GM12875 (cell line): ENCODE measurements at regions not wholly inside any gene's neighbourhood (a gene's known extent, or its start where the extent isn't known, plus 50 kb on each side); places are given as distances from the start of the nearest gene placed in this dataset.

Source experiments
- H3K4me3 ChIP-seq: one replicate; pipeline ENCODE4 v1.5.1; 2011; ENCODE audit warnings: low read depth, low read length, control low read depth
- TF ChIP-seq, protein P1 (sequence below): IDR thresholded peaks from 2 replicates; pipeline ENCODE4 v1.5.1; 2011; ENCODE audit warnings: low read depth, mild to moderate bottlenecking, control low read depth, inconsistent platforms, low read length, moderate library complexity, borderline replicate concordance; ENCODE audit not compliant: insufficient read depth

DNA sequence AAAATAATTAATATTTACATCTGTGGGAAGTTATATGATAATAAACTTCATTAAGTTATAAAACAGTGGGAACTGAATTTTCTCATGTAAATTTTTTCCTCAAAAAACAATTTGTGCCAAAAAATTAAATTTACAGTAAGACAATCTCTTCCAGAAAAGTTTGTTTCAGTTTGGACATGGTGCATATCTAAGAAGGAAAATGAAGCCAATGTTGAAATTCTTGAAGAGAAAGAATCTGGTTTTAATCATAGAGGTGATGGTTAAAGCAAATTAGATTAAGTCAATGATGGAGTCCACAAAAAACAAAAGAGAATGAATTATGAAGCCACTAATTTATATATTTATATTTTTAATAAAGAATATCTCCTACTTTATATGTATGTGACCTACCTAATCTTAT, 457.2 kb upstream of the SLITRK1 start:
- no peak overlapping the region for H3K4me3 ChIP-seq
- TF ChIP-seq, protein P1, sequence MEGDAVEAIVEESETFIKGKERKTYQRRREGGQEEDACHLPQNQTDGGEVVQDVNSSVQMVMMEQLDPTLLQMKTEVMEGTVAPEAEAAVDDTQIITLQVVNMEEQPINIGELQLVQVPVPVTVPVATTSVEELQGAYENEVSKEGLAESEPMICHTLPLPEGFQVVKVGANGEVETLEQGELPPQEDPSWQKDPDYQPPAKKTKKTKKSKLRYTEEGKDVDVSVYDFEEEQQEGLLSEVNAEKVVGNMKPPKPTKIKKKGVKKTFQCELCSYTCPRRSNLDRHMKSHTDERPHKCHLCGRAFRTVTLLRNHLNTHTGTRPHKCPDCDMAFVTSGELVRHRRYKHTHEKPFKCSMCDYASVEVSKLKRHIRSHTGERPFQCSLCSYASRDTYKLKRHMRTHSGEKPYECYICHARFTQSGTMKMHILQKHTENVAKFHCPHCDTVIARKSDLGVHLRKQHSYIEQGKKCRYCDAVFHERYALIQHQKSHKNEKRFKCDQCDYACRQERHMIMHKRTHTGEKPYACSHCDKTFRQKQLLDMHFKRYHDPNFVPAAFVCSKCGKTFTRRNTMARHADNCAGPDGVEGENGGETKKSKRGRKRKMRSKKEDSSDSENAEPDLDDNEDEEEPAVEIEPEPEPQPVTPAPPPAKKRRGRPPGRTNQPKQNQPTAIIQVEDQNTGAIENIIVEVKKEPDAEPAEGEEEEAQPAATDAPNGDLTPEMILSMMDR = no peak

DNA sequence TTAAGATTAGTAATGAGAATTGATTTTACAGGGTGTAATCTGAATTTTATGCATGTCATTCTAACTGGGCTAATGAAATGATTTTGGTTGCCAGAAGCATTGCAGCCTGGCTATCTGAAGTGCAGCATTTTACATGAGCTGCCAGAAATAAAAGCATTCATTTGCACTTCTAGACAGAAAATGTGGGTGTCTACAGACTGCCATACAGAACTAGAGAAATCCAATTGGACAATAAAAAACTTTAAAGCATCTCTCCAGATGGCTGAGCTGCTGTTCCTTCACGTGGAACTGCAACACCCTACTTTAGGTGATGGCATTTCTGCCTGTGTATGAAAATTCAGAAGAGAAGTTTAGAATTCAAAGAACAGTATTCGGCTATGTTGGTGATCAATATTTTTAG, 450.1 kb upstream of the SLITRK1 start:
- TF ChIP-seq, protein P1 = no peak
- H3K4me3 ChIP-seq = no peak overlapping the region

DNA sequence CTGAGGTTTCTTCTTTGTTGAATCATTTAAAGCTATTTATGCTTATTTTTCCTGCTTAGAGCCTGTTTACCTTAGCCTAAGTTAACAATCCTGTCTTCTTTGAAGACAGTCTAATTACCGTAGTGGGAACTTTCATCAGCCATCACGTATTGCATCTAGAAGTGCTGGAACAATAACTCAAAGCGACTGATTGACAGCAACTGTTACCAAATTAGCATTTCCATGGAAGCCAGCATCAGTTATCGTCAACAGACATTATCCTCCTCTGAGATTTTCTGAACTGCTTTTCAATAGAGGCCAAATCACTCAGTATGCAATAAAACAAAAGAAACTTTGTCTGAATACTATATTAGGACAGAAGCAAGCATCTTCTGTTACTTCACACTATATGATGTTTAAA, 433.3 kb upstream of the SLITRK1 start:
- TF ChIP-seq, protein P1 = no peak

DNA sequence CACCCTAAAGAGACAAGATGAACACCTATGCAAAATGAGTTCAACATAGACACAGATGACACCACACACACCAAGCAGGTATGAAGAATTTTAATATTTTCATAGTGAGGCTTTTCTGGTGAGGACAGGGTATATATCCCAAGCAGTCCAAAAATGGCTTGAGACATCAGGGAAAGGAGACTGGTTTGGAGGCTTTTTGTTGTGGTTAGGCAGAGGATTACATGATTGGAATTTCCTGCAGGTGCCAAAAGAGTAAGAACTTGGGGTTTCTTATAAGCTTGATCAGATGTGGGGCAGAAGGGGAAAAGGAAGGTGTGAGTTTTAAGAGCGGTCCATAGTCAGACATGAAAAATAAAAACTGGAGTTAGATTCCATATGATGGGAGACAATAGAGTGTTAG, 420.8 kb upstream of the SLITRK1 start:
- TF ChIP-seq, protein P1 = no peak
- H3K4me3 ChIP-seq = no peak overlapping the region

More for the DNA sequence above, 433.3 kb upstream of the SLITRK1 start:
- no peak overlapping the region for H3K4me3 ChIP-seq

DNA sequence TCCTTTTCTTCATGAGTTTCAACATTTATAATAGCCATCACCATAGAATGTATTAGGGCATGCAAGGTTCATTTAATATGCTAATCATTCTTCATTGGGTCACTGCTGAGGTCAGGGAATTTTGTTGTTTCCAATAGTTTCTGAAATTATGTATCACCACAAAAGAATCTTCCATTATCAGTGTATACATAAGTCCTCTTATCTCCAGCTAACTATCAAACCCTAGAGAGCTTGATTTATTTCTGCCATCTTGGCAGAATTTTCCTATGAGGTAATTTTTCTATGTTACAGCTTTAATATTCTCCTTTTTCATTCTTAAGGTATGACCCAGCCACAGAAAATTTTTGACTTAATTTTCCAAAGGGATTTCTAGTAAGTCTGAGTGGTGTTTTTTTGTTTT, 415.0 kb upstream of the SLITRK1 start:
- H3K4me3 ChIP-seq = no peak overlapping the region

DNA sequence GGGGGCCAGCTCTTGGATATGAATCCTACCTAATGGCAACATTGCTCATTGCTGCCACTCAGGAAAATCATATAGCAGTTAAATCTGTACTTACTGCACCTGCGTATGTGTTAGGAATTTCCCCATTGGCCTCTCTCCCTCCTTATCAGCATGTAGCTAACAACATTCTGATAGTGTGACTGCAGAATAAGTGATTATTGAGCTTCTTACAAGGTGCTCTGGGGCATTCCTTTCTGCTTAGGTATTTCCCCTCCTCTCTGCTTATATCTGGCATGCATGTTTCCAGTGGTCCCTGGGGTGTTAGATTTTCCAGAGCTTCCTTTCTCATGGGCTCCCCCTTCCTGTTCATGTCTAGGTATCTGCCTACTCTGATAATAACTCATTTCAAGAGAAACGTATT, 414.1 kb upstream of the SLITRK1 start:
- TF ChIP-seq, protein P1 = no peak
- no peak overlapping the region for H3K4me3 ChIP-seq

More for the DNA sequence above, 415.0 kb upstream of the SLITRK1 start:
- TF ChIP-seq, protein P1 = no peak

DNA sequence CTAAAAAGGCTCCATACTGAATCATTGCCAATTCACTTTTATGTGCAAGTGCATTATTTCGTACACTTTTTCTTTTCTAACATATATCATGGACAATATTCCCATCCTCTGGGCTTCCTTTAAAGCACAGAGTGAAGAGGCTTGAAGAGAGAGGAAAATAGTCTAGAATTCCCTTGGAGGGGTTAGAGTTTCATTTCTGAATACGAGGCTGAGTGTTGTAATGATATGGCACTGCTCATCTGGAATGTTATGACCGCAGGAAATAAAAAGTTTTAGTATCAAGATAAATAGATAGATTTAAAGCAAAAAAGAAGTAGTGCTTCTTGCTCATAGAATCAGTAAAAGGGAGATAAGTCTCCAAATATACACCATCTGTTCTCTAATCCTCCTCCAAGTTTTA, 412.3 kb upstream of the SLITRK1 start:
- TF ChIP-seq, protein P1 = no peak
- H3K4me3 ChIP-seq = no peak overlapping the region
